PC-9 (cell line): ENCODE measurements at regions not wholly inside any gene's neighbourhood (a gene's known extent, or its start where the extent isn't known, plus 50 kb on each side); places are given as distances from the start of the nearest gene placed in this dataset.

Experiments used
- BruUV-seq: library from RNA; stranded (reverse); fragments of 400-500 nt; replicated peaks from 2 replicates; lab custom pipeline; 2021; lab: Mats Ljungman, UMichigan
- CTCF ChIA-PET: fragments of 300-600 bp; sonication (Branson Sonifier 250); formaldehyde crosslinking; loops from one replicate; lab custom pipeline; 2022; ENCODE audit warnings: antibody characterized with exemption; lab: Charles Lee
- POLR2A ChIA-PET: fragments of 300-600 bp; sonication (Branson Sonifier 250); formaldehyde crosslinking; loops from one replicate; lab custom pipeline; 2022; ENCODE audit warnings: antibody characterized with exemption; ENCODE audit not compliant: unreplicated experiment; lab: Charles Lee
- DNase-seq, 2 experiments: peaks; one replicate each; pipeline versions ENCODE4 v3.0.0 to v3.0.0-alpha.2; 2015 to 2022; ENCODE audit warnings: mixed read lengths in 1 of 2
- H2AFZ ChIP-seq: fragments of 200-600 bp; sonication (generic); 2 replicates; pipeline ENCODE4 v1.8.1; 2017; ENCODE audit warnings: antibody characterized with exemption
- H3F3A ChIP-seq: fragments of 200-600 bp; sonication (generic); 2 replicates; pipeline ENCODE4 v1.8.1; 2017; ENCODE audit warnings: antibody characterized with exemption, mild to moderate bottlenecking, low read depth; ENCODE audit not compliant: insufficient read depth
- H3K27ac ChIP-seq: fragments of 200-600 bp; sonication (generic); 2 replicates; pipeline ENCODE4 v1.6.1; 2016; ENCODE audit warnings: mixed run types
- H3K27me3 ChIP-seq: fragments of 200-600 bp; sonication (generic); 2 replicates; pipeline ENCODE4 v1.6.1; 2016; ENCODE audit warnings: low read depth, mixed run types; ENCODE audit not compliant: insufficient read depth
- H3K36me3 ChIP-seq: fragments of 200-600 bp; sonication (generic); 2 replicates; pipeline ENCODE4 v1.6.1; 2016; ENCODE audit warnings: low read depth, mixed run types
- H3K4me1 ChIP-seq: fragments of 200-600 bp; sonication (generic); replicated peaks from 2 replicates; pipeline ENCODE4 v1.6.1; 2016; ENCODE audit warnings: mixed run types; ENCODE audit not compliant: insufficient read depth
- H3K4me2 ChIP-seq: fragments of 200-600 bp; sonication (generic); 2 replicates; pipeline ENCODE4 v1.6.1; 2017; ENCODE audit warnings: mixed run types
- H3K4me3 ChIP-seq: fragments of 200-600 bp; sonication (generic); 2 replicates; pipeline ENCODE4 v1.6.1; 2016; ENCODE audit warnings: mixed run types
- H3K79me2 ChIP-seq: fragments of 200-600 bp; sonication (generic); 2 replicates; pipeline ENCODE4 v1.6.1; 2017; ENCODE audit warnings: low read depth, mixed run types
- H3K9me2 ChIP-seq: fragments of 200-600 bp; sonication (generic); 2 replicates; pipeline ENCODE4 v1.8.1; 2017; ENCODE audit warnings: mild to moderate bottlenecking; ENCODE audit not compliant: insufficient read depth
- H3K9me3 ChIP-seq: fragments of 200-600 bp; sonication (generic); 2 replicates; pipeline ENCODE4 v1.8.1; 2016; ENCODE audit warnings: low read depth; ENCODE audit not compliant: insufficient read depth
- H4K20me1 ChIP-seq: fragments of 200-600 bp; sonication (generic); 2 replicates; pipeline ENCODE4 v1.8.1; 2017; ENCODE audit not compliant: insufficient read depth
- EZH2 ChIP-seq: fragments of 200-600 bp; sonication (generic); IDR thresholded peaks from 2 replicates; pipeline ENCODE4 v1.8.0; 2017; ENCODE audit warnings: antibody characterized with exemption, low read depth
- intact Hi-C: fragments of 100-400 bp; cut with micrococcal nuclease; formaldehyde crosslinking; loops from one replicate; pipeline ENCODE4 v1.10.0; 2022; ENCODE audit not compliant: unreplicated experiment
- TF ChIP-seq, protein P1 (sequence below): fragments of 200-600 bp; sonication (generic); conservative IDR thresholded peaks from 2 replicates; pipeline ENCODE4 v1.6.1; 2017; ENCODE audit warnings: mixed run types, antibody characterized with exemption, mild to moderate bottlenecking, moderate library complexity

DNA sequence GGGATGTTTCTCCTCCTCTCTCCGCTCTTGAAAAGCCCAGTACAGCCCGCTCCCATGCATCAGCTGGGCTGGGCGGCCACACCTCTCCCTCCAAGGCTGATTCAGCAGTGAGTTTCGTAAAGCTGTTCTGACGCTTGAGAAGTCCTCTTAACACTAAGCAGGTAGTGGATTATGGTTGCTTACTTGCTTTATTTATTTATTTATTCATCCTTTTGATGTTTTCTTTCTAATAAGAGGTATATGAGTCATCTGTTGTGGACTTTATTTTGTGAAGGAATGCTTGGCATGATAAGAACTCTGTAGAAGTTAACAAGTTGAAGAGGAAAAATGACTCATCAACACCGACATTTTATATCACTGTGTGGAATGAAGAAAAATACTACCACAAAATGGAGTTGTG lies 285.0 kb downstream of the SQOR start:
- TF ChIP-seq EZH2: no peak
- TF ChIP-seq, protein P1, sequence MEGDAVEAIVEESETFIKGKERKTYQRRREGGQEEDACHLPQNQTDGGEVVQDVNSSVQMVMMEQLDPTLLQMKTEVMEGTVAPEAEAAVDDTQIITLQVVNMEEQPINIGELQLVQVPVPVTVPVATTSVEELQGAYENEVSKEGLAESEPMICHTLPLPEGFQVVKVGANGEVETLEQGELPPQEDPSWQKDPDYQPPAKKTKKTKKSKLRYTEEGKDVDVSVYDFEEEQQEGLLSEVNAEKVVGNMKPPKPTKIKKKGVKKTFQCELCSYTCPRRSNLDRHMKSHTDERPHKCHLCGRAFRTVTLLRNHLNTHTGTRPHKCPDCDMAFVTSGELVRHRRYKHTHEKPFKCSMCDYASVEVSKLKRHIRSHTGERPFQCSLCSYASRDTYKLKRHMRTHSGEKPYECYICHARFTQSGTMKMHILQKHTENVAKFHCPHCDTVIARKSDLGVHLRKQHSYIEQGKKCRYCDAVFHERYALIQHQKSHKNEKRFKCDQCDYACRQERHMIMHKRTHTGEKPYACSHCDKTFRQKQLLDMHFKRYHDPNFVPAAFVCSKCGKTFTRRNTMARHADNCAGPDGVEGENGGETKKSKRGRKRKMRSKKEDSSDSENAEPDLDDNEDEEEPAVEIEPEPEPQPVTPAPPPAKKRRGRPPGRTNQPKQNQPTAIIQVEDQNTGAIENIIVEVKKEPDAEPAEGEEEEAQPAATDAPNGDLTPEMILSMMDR: no peak
- Histone ChIP-seq H3F3A (no peaks in the 10 kb centered on the region), H4K20me1 (no peaks in the 10 kb centered on the region), H3K9me3 (peaks cover 2% of the 10 kb centered on the region; the same call in 1 of the 2 replicates), H2AFZ (no peak overlapping the region), H3K9me2 (no peaks in the 10 kb centered on the region), H3K4me2 (peak overlapping the region; percentile 32), H3K4me3 (no peak overlapping the region), H3K4me1 (peaks cover 6% of the 10 kb centered on the region), H3K27ac (0 out of 2 replicates have a peak overlapping the region, but pooled peaks have one; percentile 26), H3K27me3 (no peaks in the 10 kb centered on the region), H3K36me3 (no peaks in the 10 kb centered on the region), H3K79me2 (no peaks in the 10 kb centered on the region)
- intact Hi-C loops: loop anchor here (1.0 kb wide), 1 partner anchor 65 kb away; no protein-coding TSS in a partner anchor
- ChIA-PET CTCF (no interaction called here), POLR2A (no interaction called here)
- DNase-seq: peak; percentile 72 to 92
- BruUV-seq: no TSS peak

DNA sequence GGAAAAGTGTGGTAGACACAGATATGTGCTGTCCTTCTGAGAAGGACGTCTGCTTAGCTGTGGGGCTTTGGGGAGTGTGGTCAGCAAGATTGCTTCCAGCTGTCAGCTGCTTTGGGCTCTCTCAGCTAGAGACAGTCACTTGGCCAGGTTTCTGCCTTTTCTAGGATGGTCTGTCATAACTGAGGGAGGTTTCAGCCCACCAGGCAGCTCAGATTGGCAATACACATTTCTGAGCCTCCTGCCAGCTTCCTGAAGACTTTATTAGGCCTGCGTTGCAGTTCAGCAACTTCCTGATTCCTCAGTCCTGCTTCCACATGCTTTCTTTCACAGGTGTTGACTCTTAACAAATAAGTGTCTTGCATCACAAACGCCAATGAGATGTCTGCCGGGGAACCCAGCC lies 286.5 kb downstream of the SQOR start:
- Histone ChIP-seq H3K27me3 (no peaks in the 10 kb centered on the region), H3K27ac (no peak overlapping the region), H3F3A (no peaks in the 10 kb centered on the region), H3K4me1 (peaks cover 6% of the 10 kb centered on the region), H3K79me2 (no peaks in the 10 kb centered on the region), H3K4me3 (no peak overlapping the region), H2AFZ (no peak overlapping the region), H4K20me1 (no peaks in the 10 kb centered on the region), H3K9me3 (peaks cover 2% of the 10 kb centered on the region; the same call in 1 of the 2 replicates), H3K36me3 (no peaks in the 10 kb centered on the region), H3K4me2 (no peak overlapping the region), H3K9me2 (no peaks in the 10 kb centered on the region)
- POLR2A ChIA-PET: no interaction called here
- DNase-seq: no peak
- CTCF ChIA-PET: no interaction called here
- BruUV-seq: no TSS peak
- intact Hi-C loops: no loop called here
- TF ChIP-seq, protein P1: no peak
- TF ChIP-seq EZH2: no peak

DNA sequence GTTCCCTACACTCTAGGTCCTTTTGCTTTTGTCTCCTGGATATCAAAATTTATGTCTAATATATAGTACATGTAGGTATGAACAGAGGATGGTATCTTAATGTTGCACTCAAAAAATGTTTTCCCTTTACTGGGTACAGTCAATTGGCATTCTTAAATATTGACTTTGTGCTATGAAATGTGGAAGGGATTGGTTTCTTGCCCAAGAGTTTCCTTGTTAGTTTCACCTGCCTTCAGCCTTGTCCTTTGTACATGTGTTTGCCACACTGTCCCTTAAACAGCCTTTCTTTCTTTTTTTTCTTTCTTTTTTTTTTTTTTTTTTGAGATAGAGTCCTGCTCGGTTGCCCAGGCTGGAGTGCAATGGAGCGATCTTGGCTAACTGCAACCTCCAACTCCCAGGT lies 287.1 kb downstream of the SQOR start:
- peaks cover 6% of the 10 kb centered on the region for H3K4me1 ChIP-seq
- H3K4me3 ChIP-seq: no peak overlapping the region
- BruUV-seq: no TSS peak
- no peaks in the 10 kb centered on the region for H3K9me2 ChIP-seq
- CTCF ChIA-PET: interaction anchor here (0.7 kb wide), 1 partner anchor 14 kb away, joined by 13 read pairs; no protein-coding TSS in a partner anchor
- H3K79me2 ChIP-seq: no peaks in the 10 kb centered on the region
- DNase-seq: no peak
- intact Hi-C loops: no loop called here
- POLR2A ChIA-PET: no interaction called here
- H3K4me2 ChIP-seq: no peak overlapping the region
- no peaks in the 10 kb centered on the region for H3K27me3 ChIP-seq
- TF ChIP-seq, protein P1: no peak
- TF ChIP-seq EZH2: no peak
- H3F3A ChIP-seq: no peaks in the 10 kb centered on the region
- no peaks in the 10 kb centered on the region for H4K20me1 ChIP-seq
- no peak overlapping the region for H3K27ac ChIP-seq
- H2AFZ ChIP-seq: no peak overlapping the region
- peaks cover 2% of the 10 kb centered on the region; the same call in 1 of the 2 replicates for H3K9me3 ChIP-seq
- H3K36me3 ChIP-seq: no peaks in the 10 kb centered on the region
